GM19351 (cell line): ENCODE measurements at regions not wholly inside any gene's neighbourhood (a gene's known extent, or its start where the extent isn't known, plus 50 kb on each side); places are given as distances from the start of the nearest gene placed in this dataset.

Source experiments
- ATAC-seq: cut with Tn5 transposase; IDR thresholded peaks from one replicate; pipeline ENCODE4 v1.9.1; 2021; ENCODE audit warnings: mild to moderate bottlenecking, moderate library complexity; ENCODE audit not compliant: unreplicated experiment

- ATAC-seq: no peak
Measured at GRCh38 chr2:82317012-82317411, 2012.5 kb upstream of the LRRTM1 start.

- no peak for ATAC-seq
Measured at GRCh38 chr2:82316586-82316985, 2012.0 kb upstream of the LRRTM1 start.

- no peak for ATAC-seq
Measured at GRCh38 chr2:82314836-82315472, 2010.4 kb upstream of the LRRTM1 start.

- ATAC-seq: no peak
Measured at GRCh38 chr2:82307511-82307910, 2003.0 kb upstream of the LRRTM1 start.

- no peak for ATAC-seq
Measured at GRCh38 chr2:82301506-82301905, 1997.0 kb upstream of the LRRTM1 start.

GRCh38 chr2:82289446-82289845, 1984.9 kb upstream of the LRRTM1 start:
- no peak for ATAC-seq

- ATAC-seq: no peak
Measured at GRCh38 chr2:82283075-82283474, 1978.5 kb upstream of the LRRTM1 start.

GRCh38 chr2:82282111-82282882, 1977.7 kb upstream of the LRRTM1 start:
- no peak for ATAC-seq

- no peak for ATAC-seq
Measured at GRCh38 chr2:82279367-82279766, 1974.8 kb upstream of the LRRTM1 start.

GRCh38 chr2:82278416-82278815, 1973.9 kb upstream of the LRRTM1 start:
- no peak for ATAC-seq

- ATAC-seq: no peak
Measured at GRCh38 chr2:82275599-82275998, 1971.0 kb upstream of the LRRTM1 start.

- ATAC-seq: no peak
Measured at GRCh38 chr2:82268446-82268845, 1963.9 kb upstream of the LRRTM1 start.

- no peak for ATAC-seq
Measured at GRCh38 chr2:82260521-82260920, 1956.0 kb upstream of the LRRTM1 start.

GRCh38 chr2:82259551-82259950, 1955.0 kb upstream of the LRRTM1 start:
- no peak for ATAC-seq

GRCh38 chr2:82257796-82258555, 1953.4 kb upstream of the LRRTM1 start:
- no peak for ATAC-seq

- no peak for ATAC-seq
Measured at GRCh38 chr2:82256983-82257632, 1952.6 kb upstream of the LRRTM1 start.

GRCh38 chr2:82256288-82256687, 1951.7 kb upstream of the LRRTM1 start:
- no peak for ATAC-seq

GRCh38 chr2:82254728-82255127, 1950.2 kb upstream of the LRRTM1 start:
- no peak for ATAC-seq

- no peak for ATAC-seq
Measured at GRCh38 chr2:82246220-82246775, 1941.7 kb upstream of the LRRTM1 start.

- no peak for ATAC-seq
Measured at GRCh38 chr2:82239176-82239575, 1934.6 kb upstream of the LRRTM1 start.
